NCI-H187 (cell line): ENCODE measurements at regions not wholly inside any gene's neighbourhood (a gene's known extent, or its start where the extent isn't known, plus 50 kb on each side); places are given as distances from the start of the nearest gene placed in this dataset.
"Not testable (repeated sequence)": the region's sequence is repeated elsewhere in the genome, so short reads cannot be mapped to it uniquely, and the experiment has no call there.

Experiments
- DNase-seq, 2 experiments: peaks; one replicate each; lab custom pipeline; 2025; lab: John Stamatoyannopoulos, UW

GRCh38 chr1:148432318-148432717, 50.8 kb downstream of the PPIAL4G start:
- not testable (repeated sequence) for DNase-seq

- DNase-seq: not testable (repeated sequence)
Observed at GRCh38 chr1:148429856-148430255, 53.2 kb downstream of the PPIAL4G start.

GRCh38 chr1:148426940-148427611, 56.0 kb downstream of the PPIAL4G start:
- not testable (repeated sequence) for DNase-seq

GRCh38 chr1:148426385-148426784, 56.7 kb downstream of the PPIAL4G start:
- DNase-seq: not testable (repeated sequence)

DNA sequence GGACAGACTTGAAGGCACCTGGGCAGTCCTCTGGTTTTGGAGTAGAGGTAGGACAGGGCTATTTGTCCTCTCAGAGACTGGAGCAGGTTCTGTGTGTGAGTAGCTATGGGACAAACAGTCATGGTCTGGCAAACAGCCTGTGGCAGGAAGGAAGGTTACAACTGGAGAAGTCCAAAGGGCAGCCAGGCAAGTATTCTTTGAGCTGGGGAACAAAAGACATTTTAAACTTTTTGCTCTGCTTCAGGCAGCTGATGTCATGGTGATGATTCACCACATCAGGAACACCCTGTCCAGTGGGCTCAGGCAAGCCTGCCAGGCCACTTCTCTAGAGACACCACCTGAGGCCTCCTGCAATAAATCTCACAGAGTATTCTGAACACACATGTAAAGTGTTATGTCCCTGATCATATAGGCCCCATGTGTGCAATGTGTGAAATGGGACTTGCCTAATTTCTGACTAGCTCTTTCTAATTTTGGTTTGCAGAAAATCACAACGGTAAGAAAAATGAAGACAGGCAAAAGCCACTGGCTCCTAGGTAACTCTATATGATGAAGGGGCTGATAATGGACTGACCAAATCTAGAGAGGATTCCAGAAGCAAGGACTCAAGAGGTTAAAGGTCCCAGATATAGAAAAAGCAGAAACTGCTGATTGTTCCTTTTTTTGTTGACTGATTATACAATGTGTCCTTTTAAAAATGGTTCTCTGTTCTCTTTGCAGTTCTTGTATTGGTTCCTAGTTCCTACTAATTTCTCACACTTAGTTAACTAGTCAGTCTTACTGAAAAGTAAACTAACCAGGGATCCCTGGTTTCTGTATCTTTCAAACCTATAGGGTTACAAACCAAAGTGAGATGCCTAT, 58.7 kb downstream of the PPIAL4G start:
- DNase-seq: not testable (repeated sequence)

DNA sequence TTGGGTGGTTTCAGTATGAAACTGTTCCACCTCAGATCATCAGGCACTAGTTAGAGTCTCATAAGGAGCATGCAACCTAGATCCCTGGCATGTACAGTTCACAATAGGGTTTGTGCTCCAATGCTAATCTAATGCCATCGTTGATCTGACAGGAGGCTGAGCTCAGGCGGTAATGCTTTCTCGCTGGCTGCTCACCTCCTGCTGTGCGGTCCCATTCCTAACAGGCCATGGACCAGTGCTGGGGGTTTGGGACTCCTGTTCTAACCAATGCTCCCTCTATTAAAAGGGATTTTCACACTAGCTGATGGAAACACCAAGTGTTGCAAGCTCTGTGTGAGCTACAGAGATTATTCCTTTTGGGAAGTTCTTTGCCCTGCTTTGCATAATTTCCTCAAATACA, 60.2 kb downstream of the PPIAL4G start:
- not testable (repeated sequence) for DNase-seq

DNA sequence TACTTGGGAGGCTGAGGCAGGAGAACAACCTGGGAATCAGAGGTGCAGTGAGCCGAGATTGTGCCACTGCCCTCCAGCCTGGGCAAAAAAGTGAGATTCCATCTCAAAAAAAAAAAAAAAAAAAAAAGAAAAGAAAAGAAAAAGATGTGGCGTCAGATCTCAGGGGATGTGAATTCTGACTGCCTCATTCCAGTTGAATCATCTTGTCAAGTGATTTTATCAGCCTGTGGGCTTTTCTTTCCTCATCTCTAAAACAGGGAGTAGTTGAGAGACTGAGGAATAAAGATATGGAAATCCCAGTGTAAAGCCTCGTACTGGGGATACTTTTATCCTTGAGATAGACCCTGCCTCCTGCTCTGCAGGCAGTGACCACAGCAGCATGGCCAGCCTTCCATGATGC, 65.9 kb downstream of the PPIAL4G start:
- not testable (repeated sequence) for DNase-seq

GRCh38 chr1:148413385-148413784, 69.7 kb downstream of the PPIAL4G start:
- not testable (repeated sequence) for DNase-seq

- not testable (repeated sequence) for DNase-seq
Observed at GRCh38 chr1:148404786-148405568, 78.1 kb downstream of the PPIAL4G start.

DNA sequence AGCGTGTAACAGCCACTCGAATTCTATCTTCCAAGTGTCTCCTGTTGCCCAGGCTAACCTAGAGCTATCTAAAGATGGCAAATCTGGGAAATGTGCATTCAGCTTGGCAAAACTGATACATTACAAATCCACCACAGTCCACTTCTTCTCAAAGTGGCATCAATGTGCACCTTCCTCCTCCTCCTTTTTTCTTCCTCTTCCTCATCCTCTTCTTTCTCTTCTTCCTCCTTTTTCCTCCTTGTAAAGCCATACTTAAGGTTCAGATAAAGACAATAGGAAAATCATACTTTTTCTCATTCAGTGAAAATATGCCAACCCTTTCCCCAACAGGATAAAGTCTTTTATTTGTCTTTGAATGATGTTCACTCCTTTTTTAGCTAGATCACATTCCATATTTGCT, 79.2 kb downstream of the PPIAL4G start:
- DNase-seq: not testable (repeated sequence)

GRCh38 chr1:148403085-148403456, 80.0 kb downstream of the PPIAL4G start:
- DNase-seq: not testable (repeated sequence)

- peak; percentile 59 to 80 for DNase-seq
Observed at GRCh38 chr1:148402152-148403084, 80.7 kb downstream of the PPIAL4G start.

DNA sequence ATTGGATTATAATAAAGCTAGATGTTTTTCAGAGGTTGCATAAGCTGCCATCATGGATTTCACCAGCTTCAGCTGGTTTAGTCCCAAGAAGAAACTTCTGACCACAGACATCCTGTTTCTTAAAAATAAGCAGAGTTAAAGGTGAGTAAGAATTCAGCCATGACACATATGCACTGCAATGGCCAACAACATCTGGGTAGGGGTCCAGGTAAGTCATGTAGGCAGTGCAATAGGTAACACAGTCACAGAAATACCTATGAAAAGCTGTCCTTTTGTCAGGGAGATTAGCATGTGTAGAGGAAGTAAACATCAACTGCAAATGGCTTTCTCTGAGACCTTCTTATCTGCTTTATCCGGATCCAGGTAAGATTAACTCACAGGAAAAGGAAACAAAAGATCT, 85.6 kb downstream of the PPIAL4G start:
- not testable (repeated sequence) for DNase-seq

- not testable (repeated sequence) for DNase-seq
Observed at GRCh38 chr1:148392505-148392904, 90.6 kb downstream of the PPIAL4G start.

DNA sequence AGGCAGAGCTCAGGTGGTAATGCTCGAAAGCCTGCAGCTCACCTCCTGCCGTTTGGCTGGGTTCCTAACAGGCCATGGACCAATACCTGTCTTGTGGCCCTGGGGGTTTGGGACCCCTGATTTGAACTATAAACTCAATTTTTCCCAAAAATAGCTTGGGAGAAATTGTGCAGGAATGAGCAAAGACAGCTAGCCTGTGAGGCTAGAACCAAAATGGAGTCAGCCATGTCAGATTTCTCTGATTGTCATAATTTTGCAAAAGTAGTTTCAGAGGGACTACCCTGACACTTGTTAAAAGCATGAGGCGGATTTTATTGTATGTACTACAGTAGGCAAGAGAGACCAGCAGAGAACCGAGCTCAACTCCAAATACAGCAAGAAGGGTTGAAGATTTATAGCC, 91.8 kb downstream of the PPIAL4G start:
- DNase-seq: not testable (repeated sequence)

DNA sequence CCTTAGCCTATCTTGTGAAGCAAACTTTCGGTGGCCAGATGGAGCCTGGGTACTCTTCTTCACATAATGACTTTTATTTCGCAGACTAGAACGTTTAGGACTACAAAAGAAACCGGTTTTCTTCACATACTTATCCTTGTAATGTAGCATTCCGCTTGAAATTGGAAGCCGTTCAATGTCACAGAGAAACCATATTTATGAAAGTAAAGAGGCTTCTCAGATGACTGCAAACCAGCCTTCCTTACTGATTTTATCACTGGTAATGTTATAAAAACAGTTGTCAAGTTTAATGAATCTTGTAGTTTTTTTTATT, 94.1 kb downstream of the PPIAL4G start:
- DNase-seq: no peak

DNA sequence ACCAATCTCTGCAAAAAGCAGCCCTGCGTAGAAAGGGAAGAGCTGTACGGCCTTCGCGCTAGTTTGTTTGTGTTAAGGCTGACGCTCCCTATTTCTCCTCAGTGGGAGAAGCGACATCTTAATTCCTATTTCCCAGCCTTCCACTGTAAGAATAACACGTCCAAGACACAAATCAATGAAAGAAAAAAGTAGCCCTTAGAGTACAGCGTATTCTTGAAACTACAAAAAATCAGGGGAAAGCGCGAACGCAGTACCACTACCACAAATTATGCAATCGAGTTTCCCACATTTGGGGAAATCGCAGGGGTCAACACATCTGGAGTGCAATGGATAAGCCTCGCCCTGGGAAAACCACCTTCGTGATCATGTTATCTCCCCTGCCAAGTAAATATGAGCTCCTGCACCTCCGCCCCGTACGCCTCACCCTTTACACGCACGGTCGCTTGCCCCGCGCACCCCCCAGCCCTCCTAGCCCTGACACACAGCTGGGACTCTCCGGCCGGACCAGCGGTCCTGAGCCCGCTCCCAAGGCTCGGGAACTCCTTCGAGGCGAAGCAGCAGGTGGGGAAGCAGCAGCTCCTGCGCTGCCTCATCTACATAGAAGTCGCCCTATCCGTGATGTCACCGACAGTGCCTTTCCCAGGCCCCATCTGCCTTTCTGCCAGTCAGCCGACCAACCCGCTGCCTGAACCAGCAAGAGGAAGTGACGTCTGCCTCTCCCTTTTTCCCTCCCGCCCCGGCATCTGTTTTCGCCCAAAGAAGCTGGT, 94.7 kb downstream of the PPIAL4G start:
- DNase-seq: peak; percentile 91

GRCh38 chr1:148387949-148388259, 95.2 kb downstream of the PPIAL4G start:
- not testable (repeated sequence) for DNase-seq

DNA sequence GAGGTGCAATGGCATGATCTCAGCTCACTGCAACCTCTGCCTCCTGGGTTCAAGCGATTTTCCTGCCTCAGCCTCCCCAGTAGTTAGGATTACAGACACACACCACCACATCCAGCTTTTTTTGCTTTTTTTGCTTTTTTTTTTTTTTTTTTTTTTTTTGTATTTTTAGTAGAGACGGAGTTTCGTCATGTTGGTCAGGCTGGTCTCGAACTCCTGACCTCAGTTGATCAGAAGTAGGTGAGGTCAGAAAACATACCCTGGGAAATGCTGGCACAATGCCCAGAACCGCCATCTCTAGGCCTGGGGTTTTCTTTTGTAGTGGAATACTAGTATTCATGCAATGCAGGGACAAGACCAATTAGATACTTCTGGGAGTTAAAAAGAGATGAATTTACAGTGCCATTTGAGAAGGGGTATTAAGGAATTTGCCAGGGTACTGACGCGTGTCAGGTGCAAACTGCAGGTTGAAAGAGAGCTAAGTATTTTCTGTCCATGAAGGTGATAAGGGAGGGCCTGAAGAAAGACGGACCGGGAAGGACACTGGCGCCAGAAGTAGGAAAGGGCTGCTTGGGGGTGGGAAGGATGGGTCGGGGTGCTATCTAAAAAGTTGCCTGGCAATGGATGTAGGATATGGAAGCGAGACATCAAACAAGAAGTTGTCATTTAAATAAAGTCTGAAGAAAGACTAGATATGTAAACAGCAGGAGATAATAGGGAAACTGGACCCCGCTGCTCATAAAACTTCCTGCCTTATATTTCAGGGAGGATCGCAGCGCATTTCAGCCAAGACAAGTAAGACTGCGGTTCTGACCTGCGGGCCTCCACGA, 95.8 kb downstream of the PPIAL4G start:
- DNase-seq: not testable (repeated sequence)

DNA sequence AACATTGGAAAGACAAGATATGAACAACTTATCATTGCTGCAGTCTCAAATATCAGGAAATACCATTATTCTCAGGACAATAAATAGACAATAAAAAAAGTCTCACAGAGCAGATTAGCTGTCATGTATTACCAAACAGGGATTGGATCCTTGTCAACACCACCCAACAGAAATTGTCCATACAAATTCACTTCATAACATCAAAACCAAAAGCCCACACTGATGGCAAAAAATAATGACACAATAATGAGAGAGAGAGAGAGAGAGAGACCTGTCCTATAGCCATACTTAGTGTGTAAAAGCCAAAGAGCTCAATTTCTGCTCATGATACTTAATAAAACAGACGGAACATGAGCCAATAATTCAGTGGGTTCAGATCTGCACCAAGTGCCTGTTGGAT, 96.5 kb downstream of the PPIAL4G start:
- no peak for DNase-seq
